ENCODE measurements at regions not wholly inside any gene's neighbourhood (a gene's known extent, or its start where the extent isn't known, plus 50 kb on each side); places are given as distances from the start of the nearest gene placed in this dataset.

GRCh38 chr14:87679866-87680265, 313.1 kb downstream of the GALC start:
- Histone ChIP-seq H3K36me3 (ENCODE audit: control insufficient read depth in 4 of 4, insufficient read depth in 3 of 4, low read depth in 1 of 4, low read length in 3 of 4) (no peaks in the 10 kb centered on the region), H3K4me1 (ENCODE audit: control insufficient read depth in 4 of 4, insufficient read depth in 4 of 4, low read length in 3 of 4) (no peaks in the 10 kb centered on the region), H3K4me3 (ENCODE audit: low read depth in 1 of 3, low read length in 3 of 3) (no peak overlapping the region), H3K9ac (ENCODE audit: low read depth in 1 of 2, low read length in 2 of 2) (no peak overlapping the region), H3K9me3 (ENCODE audit: control insufficient read depth in 4 of 4, low read length in 3 of 4) (no peaks in the 10 kb centered on the region), H3K27ac (ENCODE audit: low read depth in 1 of 2, low read length in 2 of 2) (no peak overlapping the region), H3K27me3 (ENCODE audit: control insufficient read depth in 4 of 4, insufficient read depth in 4 of 4, low read length in 3 of 4) (no peaks in the 10 kb centered on the region)
- WGBS: 69% methylated on average over 3 of the region's 3 CpGs
- DNase-seq (ENCODE audit: low spot score): no peak
- TF ChIP-seq JUND (IDR thresholded peaks at IDR 0.05): no peak
- no peak for TF ChIP-seq EGR1 (IDR thresholded peaks at IDR 0.05; ENCODE audit: low read depth in 2 of 2)
- no peak for TF ChIP-seq ATF3 (IDR thresholded peaks at IDR 0.05)

- H3K36me3 ChIP-seq (ENCODE audit: control insufficient read depth in 4 of 4, insufficient read depth in 3 of 4, low read depth in 1 of 4, low read length in 3 of 4): no peaks in the 10 kb centered on the region
- H3K4me1 ChIP-seq (ENCODE audit: control insufficient read depth in 4 of 4, insufficient read depth in 4 of 4, low read length in 3 of 4): no peaks in the 10 kb centered on the region
- TF ChIP-seq NR2F2 (IDR thresholded peaks at IDR 0.05) (no peak), TAF1 (conservative IDR thresholded peaks at IDR 0.05) (no peak), ZBTB33 (IDR thresholded peaks at IDR 0.05) (no peak), HNF4G (IDR thresholded peaks at IDR 0.05) (no peak), REST (IDR thresholded peaks at IDR 0.05) (no peak), RXRA (IDR thresholded peaks at IDR 0.05) (no peak), SP1 (IDR thresholded peaks at IDR 0.05) (no peak), EGR1 (IDR thresholded peaks at IDR 0.05; ENCODE audit: low read depth in 2 of 2) (no peak), JUND (IDR thresholded peaks at IDR 0.05) (no peak), ATF3 (IDR thresholded peaks at IDR 0.05) (no peak), MAX (IDR thresholded peaks at IDR 0.05) (no peak), GABPA (IDR thresholded peaks at IDR 0.05 in 1 of 2, conservative IDR thresholded peaks at IDR 0.05 in 1 of 2) (no peak), HNF4A (conservative IDR thresholded peaks at IDR 0.05) (no peak), YY1 (IDR thresholded peaks at IDR 0.05) (no peak)
- H3K27ac ChIP-seq (ENCODE audit: low read depth in 1 of 2, low read length in 2 of 2): no peak overlapping the region
- no peak overlapping the region for H3K4me3 ChIP-seq (ENCODE audit: low read depth in 1 of 3, low read length in 3 of 3)
- no peaks in the 10 kb centered on the region for H3K9me3 ChIP-seq (ENCODE audit: control insufficient read depth in 4 of 4, low read length in 3 of 4)
- DNase-seq (ENCODE audit: low spot score): no peak
- no peaks in the 10 kb centered on the region for H3K27me3 ChIP-seq (ENCODE audit: control insufficient read depth in 4 of 4, insufficient read depth in 4 of 4, low read length in 3 of 4)
- 41% methylated on average over 4 of the region's 4 CpGs for WGBS
- H3K9ac ChIP-seq (ENCODE audit: low read depth in 1 of 2, low read length in 2 of 2): no peak overlapping the region
These were observed 314.4 kb downstream of the GALC start for GRCh38 chr14:87678624-87679023.
